Stimulated activated CD8-positive, alpha-beta memory T cell treated with anti-CD3 and anti-CD28 coated beads, Interleukin-15, amount 100 ng/mL, for 4 hours (primary cell): ENCODE measurements at regions not wholly inside any gene's neighbourhood (a gene's known extent, or its start where the extent isn't known, plus 50 kb on each side); places are given as distances from the start of the nearest gene placed in this dataset.
"Not testable (repeated sequence)": the region's sequence is repeated elsewhere in the genome, so short reads cannot be mapped to it uniquely, and the experiment has no call there.

Experiments
- DNase-seq, 2 donors: peaks; one replicate each; pipeline ENCODE4 v3.0.0-alpha.2; 2020; ENCODE audit warnings: low read depth in 2 of 2

DNA sequence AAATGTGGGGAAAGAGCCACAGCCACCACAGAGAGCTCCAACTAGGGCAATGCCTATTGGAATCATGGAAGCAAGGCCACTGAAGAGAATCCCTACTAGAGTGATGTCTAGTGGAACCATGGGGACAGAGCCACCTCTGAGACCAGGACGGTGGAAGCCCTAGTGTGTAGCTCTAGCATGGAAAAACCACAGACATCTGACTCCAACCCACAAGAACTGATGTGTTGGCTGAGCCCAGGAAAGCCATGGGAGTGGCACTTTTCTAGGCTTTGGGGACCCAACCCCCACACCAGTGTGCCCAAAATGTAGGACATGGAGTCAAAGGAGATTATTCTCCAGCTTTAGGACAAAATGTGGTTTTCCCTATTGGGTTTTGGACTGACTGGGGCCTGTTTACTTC, 721.9 kb downstream of the BRINP1 start:
- no peak for DNase-seq

DNA sequence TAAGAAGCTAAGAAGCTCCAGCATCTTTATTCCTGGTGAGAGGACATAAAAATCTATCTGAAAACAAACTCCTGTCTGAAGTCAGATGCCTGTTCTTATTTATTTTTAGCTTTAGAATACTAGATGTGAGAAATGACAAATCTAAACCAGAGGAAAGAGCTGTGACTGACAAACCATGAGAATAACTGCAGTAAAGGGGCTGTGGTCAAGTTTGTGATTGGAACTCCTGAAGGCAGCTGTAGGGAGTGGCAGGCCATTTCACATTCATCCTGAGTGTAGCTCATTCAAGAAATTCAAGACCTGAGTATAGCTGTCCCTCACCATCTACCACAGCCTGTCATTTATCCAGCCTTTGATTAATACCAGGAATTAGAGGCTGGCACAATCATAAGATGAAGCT, 718.8 kb downstream of the BRINP1 start:
- DNase-seq = no peak

DNA sequence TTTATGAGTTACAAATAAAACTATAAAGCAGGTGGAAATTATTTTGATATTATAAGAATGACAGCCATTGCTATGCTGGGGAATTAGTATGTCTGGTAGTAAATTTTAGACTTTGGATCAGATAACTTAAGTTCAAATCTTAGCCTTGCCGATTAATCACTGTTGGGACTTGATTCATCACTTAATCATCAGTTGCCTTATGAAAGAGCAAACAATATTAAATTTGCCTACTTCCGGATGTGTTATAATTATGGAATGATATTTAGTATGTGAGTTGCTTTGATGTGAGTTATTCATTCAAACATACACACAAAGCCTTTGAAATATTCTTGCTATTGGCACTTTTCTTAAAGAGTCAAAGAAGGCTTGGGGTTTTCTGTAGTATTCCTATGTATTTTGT, 717.7 kb downstream of the BRINP1 start:
- DNase-seq = no peak

DNA sequence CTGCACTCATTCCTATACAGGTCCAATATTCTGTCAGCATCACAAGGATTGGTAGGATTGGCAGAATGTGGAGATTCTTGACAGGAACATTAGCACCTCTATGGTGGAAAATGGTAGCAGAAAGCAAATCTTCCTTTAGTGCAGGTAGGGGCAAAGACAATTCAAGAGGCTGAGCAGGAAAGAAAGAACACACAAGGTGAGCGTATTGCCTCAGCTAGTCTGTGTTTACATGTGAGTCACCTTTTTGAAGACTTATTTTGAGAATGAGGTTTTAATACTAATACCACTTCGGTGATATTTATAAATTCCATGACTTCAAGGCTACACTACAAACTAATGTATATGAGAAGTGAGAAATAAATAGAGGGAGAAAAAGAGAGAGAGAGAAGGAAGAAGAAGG, 717.0 kb downstream of the BRINP1 start:
- DNase-seq = no peak

DNA sequence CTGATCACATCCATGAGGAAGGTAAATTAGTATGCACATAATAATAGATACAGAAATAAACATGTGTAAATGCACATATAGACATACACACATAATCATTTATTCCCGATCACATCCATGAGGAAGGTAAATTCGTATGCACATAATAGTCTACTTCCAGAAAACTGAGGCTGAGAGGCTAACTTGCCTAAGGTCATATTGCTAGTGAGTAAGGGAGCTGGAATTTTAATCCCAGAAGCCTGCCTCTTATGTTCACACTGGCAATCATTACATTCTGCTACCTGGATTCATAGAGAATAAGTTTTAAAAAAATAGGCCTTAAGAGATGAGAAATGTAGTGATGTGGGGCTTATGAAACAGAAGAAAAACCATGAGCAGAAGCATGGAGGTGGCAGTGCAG, 716.3 kb downstream of the BRINP1 start:
- DNase-seq = no peak

DNA sequence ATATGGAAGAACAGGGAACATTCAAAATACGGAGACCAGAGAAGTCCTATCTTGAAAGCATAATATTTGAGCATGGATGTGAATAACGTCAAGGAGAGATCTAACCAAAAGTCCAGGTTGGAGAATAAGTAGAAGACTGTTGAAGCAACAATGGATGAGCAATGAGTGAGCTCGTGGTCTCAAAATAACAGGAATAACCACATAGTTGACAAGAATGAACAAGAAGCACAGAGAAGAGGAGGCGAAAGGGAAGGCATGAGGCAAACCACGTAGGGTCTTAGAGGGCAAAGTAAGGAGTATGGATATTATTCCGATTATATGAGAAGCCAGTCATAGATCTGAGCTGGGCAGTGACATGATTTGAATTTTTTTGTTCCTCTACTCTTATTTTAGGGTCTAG, 710.2 kb downstream of the BRINP1 start:
- DNase-seq = no peak

DNA sequence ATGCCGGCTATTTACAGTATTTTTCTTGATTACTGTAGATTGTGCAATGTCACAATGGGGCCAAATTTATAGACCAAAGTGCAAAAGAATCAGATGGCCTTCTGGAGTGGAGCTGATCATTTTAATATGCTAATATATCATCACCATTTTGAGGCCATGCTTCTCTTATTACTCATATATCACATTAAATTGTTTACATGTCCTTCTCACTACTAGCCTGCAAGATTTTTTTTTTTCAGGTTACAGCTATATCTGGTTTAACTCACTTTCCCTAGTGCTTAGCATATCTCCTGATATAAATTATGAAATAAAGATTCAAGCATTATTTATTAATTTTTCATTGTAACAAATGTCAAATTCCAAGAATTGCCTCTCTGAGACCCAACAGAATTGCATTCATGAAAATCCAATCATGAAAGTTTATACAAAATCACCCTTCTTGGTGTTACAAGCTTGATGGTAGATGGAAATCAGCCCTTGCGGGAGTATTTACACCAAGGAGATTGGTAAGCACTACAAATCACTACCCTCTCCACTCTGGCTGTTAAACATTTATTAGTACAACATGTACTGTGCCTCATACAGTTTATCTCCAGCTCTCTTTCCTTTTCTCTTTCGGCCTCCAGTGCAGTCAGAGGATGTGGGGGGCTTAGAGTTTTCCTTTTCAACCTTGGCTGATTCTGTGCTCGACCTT, 703.9 kb downstream of the BRINP1 start:
- no peak for DNase-seq

DNA sequence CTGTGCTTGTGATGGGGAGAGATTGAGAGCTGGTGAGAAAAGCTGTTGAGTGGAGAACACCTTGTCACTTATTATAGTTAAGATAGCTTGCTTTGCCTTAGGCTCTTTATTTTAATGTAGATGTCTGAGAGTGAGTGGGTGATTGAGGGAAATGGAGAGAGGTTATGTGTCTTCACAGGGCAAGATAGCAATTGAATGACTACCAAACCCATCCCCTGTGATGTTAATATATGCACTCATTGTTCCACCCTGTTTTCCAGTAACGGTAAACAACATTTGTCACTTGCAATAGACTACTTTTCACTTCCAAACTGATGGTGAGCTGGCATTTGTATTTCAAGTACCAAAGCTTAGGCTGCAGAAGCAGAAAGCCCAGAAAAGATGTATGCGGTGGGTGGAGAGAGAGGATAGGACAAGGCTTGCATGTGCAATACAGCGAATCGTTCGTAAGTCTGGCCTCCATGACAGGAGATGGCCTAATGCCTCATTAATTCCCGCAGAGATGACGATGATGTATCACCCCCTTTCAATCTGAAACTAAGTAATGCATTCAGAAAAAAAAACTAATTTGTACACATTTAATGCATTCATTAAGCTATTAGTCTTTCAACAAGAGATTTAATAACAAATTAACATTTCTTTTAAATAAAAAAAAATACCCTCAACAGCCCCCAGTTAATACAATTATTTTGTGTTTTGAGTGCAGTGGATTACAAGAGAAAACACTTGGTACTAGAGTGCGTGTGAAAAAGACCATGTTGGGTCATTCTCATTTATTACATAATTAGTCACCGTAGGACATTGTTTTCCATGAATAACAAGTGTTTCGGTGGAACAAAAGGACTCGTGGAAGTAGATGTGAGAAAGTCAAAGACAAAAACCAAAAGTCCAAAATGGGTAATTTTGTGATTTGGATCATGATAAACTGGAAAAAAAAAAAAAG, 699.0 kb downstream of the BRINP1 start:
- DNase-seq = no peak

DNA sequence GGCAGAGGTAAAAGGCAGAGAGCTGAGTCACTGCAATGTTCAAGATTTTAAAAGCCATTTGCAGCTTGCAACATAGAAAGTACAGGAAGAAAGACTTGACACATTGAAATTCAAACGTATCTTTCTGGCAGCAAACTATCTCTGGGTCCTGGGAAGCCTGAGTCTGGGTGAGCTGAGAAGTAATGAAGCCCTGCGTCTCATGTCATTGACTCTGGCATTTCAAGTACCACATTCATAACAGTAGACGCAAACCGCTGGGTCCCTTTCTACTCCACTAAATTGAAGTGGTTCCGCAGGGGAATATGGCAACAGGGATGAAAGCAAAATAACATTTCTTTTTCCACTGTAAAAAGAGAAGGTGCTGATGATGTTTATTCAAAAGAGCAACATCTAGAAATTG, 694.3 kb downstream of the BRINP1 start:
- DNase-seq = no peak

DNA sequence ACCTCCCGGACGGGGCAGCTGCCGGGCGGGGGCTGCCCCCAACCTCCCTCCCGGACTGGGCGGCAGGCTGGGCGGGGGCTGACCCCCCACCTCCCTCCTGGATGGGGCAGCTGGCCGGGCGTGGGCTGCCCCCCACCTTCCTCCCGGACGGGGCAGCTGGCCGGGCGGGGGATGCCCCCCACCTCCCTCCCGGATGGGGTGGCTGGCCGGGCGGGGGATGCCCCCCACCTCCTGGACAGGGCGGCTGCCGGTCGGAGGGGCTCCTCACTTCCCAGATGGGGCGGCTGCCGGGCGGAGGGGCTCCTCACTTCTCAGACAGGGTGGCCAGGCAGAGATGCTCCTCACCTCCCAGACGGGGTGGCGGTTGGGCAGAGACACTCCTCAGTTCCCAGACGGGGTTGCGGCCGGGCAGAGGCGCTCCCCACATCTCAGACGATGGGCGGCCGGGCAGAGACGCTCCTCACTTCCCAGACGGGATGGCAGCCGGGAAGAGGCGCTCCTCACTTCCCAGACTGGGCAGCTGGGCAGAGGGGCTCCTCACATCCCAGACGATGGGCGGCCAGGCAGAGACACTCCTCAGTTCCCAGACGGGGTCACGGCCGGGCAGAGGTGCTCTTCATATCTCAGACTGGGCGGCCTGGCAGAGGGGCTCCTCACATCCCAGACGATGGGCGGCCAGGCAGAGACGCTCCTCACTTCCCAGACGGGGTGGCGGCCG, 691.1 kb downstream of the BRINP1 start:
- not testable (repeated sequence) for DNase-seq

DNA sequence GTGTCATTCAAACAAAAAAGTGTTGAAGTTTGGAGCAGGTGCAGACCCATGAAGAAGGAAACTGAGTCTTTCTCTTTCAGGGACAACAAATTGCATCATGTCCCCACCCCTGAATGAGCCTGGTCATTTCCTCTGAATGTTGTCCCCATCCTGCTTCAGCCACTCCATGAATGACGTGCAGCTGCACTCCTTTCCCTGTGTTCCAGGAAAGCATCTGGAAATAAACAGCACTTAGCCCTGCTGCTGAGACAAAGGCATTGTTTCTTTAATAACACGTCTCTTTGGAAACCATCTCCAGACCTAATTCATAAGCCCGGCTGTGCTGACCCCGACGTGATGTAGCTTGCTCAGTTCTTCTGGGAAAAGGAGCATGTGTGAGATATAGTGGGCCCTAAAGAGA, 682.3 kb downstream of the BRINP1 start:
- DNase-seq = no peak

DNA sequence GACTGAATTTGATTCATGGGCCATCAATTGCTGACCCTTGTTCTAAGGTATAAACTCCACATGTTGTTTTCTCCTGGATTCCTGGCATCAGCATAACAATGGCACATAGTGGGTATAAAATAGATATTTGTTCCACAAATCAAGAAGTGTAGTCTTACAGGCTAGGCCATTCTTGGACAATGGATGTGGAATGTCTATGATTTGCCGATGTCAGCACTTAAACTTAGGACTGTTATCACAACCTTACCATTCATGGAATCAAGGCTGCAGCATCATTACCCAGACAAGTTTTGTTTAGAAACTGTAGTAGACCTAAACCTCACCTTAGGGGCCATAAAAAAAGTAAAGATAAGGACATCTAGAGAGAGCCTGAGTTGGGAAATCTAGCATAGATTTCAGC, 680.0 kb downstream of the BRINP1 start:
- DNase-seq = no peak

DNA sequence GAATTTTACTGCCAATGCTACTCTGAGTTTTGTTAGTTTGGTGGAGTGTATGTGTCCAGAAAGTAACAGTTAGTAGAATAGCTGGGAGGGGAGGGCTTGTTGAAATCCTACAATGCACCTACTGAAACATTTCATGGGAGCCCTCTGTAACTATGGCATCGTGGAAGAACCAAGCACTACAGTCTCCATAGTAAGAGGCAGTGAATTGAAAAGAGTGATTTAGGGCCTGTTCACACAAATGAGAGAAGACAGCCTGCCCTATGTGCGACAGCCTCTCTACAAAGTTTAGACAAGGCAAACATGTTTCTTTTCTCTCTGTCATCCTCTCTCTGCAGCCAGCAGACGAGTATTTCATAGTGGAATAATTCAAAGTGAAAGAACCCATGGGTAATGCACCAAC, 676.6 kb downstream of the BRINP1 start:
- DNase-seq = no peak

DNA sequence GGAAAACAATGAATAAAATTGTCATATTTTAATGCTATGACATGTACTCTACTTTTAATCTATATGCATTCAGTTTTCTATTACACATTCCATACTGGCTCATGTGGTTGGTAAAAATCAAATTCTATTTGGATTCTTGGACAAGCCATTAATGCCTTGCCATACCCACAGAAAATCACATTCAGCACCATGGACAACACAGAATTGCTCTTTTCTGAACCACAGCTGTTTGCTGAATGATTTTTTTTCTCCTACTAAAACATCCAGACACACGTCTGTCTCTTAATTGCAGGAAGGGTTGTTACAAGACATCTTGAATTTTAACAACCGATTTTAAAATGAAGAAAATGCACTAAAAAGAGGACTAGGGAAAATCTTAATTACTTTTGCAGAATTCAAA, 675.6 kb downstream of the BRINP1 start:
- no peak for DNase-seq

DNA sequence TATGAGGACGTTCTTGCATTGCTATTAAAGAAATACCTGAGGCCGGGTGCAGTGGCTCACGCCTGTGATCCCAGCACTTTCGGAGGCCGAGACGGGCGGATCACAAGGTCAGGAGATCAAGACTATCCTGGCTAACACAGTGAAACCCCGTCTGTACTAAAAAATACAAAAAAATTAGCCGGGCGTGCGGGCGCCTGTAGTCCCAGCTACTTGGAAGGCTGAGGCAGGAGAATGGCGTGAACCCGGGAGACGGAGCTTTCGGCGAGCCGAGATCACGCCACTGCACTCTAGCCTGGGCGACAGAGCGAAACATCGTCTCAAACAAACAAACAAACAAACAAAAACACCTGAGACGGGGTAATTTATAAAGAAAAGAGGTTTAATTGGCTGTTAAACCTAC, 674.0 kb downstream of the BRINP1 start:
- not testable (repeated sequence) for DNase-seq

DNA sequence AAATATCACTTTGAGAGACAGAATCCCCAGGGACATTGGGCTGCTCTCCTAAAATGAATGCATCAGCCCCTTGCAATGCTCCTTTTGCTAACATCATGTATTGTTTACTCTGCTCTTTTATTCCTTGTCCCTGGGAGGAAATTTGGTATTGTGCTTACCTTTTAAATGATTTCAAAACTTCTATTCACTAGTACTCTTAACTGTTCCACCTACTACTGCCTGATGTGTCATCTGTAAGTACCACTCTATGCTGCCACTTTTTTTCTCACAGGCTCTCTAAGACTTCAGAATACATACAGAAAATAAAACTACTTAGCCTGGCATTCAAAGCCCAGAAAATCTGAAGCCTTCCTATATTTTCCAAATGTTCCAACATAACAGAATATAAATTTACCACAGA, 667.2 kb downstream of the BRINP1 start:
- DNase-seq = no peak

DNA sequence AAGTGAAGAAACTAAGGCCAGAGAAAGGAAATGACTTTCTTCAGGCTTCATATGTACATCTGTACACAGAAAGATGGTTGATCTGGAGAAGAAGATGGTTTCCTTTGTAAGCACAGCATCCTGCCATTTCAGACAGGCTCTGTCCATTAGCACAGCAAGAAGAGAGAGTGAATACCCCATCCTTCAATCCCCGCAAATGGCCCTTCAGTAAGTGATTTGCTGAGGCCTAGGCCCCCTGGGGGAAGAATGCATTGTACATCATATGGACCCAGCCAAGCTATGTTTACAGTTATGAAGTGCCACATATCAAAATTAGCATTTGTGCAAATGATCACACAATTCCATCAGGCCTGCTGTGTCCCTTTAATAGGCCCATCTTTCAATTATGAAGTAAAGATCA, 657.4 kb downstream of the BRINP1 start:
- DNase-seq = no peak

DNA sequence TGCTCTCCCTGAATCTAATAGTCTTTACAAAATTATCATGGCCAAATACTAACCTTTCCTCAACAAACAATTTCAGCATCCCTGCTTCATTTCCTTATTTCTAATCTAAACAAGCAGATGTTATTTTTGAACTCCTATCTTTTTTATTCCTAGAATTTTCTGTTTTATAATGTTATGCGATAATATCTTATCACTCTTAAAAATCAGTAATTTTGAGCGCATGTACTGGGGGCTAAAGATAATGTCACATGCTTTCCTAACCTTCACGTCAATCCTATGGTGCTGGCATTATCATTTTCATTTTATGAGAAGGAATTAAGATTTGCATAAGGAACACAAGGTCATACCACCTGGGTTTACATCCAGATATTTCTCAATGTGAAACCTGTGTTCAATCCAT, 648.0 kb downstream of the BRINP1 start:
- no peak for DNase-seq

DNA sequence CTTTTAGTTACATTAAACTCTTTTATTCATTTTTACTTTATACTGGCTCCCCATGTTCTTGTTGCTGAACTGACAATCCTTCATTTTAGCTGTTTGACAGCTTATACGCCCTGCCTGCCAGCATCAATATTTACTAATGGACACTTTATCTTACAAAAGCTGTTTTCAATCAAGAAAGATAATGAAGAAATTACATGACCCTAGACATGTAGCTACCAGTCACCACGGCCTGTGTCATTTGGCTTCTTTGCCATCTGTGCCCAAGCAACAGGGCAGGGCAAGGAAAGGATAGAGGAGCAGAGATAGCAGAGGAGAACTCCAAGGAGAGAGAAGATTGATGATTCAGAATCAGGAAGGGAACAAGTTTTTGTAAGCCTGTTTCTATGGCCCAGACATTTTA, 647.3 kb downstream of the BRINP1 start:
- DNase-seq = no peak

DNA sequence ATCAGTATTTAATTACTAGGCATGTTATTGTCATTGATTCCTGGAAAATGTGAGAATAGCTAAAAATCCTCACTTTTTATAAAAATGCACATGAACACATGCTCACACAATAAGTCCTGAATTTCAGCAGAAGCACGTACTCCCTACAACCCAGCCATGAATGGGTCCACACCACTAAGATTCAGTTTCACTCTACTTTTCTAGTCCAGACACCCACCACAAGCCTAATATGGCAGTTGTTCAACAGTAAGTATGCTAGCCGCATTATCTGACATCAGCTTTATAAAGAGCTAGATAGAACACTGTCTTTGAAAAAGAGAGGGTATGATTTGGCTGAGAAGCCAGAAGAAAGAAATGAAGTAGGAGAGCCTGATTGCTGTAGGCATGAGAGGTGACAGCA, 639.3 kb downstream of the BRINP1 start:
- no peak for DNase-seq

DNA sequence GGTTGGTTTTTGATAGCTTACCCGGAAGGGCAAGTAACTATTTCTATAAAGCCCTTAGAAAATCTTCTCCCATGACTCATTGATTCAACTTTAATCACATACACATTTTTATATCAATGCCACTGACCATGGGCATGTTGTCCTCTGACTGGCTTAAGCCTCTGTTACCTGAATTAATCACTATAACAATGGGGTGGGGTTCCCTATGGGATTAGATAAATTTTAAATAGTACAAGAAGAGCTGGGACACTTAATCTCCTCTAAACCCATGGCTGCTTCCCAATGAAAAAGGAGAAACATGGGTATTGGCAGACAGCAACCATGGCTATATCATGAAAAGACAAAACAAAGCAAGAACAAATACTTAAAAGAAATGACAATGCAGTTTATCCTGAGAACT, 636.2 kb downstream of the BRINP1 start:
- DNase-seq = no peak

DNA sequence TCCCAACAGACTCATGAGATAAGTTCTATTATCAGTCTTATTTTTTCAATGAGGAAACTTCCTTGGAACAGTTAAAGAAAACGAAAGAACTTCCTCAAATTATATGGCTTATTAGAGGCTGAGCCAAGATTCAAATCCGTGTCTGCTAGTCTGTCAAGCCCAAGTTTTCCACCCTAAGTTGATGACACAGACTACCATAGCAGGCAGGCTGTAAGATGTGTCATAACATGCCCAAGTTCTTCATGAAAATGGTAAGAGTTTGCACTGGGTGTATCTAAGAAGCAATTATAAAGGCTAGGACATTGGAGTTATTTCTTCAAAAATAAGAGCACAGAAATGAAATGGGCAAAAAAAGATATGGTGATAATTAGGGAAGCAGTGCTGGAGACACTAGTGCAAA, 634.5 kb downstream of the BRINP1 start:
- DNase-seq = no peak

DNA sequence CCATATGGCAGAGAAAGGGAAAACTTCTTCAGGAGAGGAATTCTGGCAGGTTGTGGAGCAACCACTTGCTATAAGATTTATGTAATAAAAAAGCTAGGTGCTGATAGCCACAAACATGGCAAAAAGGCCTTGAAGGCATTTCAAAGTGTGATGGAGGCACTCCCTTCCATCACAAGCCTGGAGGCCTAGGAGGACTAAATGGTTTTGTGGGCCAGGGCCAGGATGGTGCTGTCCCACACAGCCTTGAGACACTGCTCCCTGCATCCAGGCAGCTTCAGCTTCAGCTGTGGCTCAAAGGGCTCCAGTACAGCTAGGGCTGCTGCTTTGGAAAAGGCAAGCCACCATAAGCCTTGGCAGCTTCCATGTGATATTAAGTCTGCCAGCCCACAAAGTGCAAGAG, 632.8 kb downstream of the BRINP1 start:
- DNase-seq = no peak
